ENCODE measurements at regions not wholly inside any gene's neighbourhood (a gene's known extent, or its start where the extent isn't known, plus 50 kb on each side); places are given as distances from the start of the nearest gene placed in this dataset.
"Not testable (repeated sequence)": the region's sequence is repeated elsewhere in the genome, so short reads cannot be mapped to it uniquely, and the experiment has no call there.

DNA sequence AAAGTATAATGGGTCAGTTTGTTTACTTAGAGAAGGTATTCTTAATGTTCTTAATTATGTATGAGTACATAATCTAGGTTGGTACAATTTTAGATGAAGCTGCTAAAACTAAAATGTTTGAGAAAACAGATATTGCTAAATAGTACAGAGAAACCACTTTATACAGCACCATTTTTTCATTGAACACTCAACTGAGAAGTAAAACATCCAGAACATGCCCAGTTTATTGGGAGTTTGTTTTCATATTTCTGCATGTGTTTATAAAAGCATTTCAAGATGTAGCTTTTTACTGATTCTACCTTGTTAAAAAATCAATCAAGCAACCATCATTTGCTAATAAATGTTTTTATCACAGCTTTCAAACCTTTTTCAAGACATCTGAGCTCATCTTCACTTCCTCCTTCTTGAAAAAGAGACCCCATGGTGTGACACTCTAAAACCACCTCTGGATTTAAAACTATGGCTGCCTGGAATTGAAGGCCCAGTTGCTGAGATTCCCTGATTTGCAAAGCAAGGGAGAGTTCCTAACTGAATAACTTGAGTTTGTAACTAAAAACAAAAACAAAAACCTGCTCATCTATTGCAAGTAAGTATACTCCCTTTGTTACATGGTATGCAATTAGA, 585.9 kb downstream of the ZEB2 start:
- DNase-seq (ENCODE audit: low read depth, low spot score) = no peak

DNA sequence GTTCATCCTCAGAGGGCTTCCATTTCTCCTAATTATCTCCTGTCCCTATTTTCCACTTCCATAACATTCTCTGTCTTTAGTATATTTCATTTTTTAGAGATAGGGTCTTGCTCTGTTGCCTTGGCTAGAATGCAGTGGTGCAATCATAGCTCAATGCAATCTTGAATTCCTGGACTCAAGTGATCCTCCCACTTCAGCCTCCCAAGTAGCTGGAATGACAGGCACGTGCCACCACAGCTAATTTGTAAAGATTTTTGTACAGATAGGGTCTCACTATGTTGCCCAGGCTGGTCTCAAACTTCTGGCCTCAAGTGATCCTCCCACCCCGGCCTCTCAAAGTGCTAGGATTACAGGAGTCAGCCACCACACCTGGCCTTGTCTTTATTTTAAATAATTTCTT, 589.0 kb downstream of the ZEB2 start:
- DNase-seq (ENCODE audit: low read depth, low spot score) = no peak

DNA sequence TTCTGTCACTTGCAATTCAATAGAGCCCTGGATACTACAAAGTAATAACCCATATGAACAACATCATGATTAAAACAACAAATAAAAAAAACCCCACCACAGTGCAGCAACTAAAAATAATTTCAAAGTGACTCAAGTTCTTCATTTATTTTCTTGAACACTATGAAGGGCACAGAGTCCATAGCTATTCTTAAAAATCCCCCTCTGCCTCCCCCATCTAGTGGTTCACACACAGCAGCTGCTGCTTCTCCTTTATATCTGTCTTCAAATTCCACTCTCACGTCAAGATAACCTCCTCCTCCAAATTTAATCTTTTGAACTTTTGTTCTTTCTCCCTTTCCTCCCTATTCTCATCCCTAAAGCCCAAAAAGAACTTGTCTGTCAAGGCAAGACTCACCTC, 591.3 kb downstream of the ZEB2 start:
- no peak for DNase-seq (ENCODE audit: low read depth, low spot score)

DNA sequence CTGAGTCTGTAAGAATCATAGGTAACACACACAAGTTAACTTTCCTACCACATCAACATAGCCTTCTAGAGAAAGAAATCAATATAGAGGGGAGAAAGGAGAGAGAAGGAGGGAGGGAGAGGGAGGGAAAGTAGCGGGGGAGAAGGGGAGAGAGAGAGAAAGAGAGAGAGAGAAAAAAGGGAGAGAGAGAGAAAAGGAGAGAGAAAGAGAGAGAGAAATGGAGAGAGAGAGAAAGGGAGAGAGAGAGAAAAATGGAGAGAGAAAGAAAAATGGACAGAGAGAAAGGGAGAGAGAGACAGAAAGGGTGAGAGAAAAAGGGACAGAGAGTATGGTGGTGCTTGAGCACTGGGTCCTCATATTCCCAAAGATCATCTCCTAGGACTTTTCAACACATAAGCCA, 591.7 kb downstream of the ZEB2 start:
- DNase-seq (ENCODE audit: low read depth, low spot score) = no peak

DNA sequence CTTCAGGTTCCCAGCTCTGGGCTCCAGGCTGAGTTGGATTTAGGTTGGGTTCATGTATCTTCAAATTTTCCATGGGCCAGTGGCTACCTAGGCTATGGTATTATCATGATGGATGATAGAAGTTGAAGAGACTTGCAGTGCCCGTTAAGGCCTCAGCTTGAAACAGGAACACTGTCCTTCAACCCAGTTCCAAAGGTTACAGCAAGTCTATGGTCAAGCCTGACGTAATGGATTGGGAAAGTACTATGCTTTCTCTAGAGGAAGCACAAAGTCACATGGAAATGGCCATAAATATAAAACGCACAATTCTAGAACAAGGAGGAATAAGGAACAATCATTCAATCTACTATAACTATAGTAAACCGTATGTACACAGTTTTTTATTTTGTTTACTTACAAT, 593.2 kb downstream of the ZEB2 start:
- no peak for DNase-seq (ENCODE audit: low read depth, low spot score)

DNA sequence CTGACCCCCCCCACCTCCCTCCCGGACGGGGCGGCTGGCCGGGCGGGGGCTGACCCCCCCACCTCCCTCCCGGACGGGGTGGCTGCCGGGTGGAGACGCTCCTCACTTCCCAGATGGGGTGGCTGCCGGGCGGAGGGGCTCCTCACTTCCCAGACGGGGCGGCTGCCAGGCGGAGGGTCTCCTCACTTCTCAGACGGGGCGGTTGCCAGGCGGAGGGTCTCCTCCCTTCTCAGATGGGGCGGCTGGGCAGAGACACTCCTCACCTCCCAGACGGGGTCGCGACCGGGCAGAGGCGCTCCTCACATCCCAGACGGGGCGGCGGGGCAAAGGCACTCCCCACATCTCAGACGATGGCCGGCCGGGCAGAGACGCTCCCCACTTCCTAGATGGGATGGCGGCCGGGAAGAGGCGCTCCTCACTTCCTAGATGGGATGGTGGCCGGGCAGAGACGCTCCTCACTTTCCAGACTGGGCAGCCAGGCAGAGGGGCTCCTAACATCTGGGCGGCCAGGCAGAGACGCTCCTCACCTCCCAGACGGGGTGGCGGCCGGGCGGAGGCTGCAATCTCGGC, 597.6 kb downstream of the ZEB2 start:
- DNase-seq (ENCODE audit: low read depth, low spot score) = not testable (repeated sequence)

DNA sequence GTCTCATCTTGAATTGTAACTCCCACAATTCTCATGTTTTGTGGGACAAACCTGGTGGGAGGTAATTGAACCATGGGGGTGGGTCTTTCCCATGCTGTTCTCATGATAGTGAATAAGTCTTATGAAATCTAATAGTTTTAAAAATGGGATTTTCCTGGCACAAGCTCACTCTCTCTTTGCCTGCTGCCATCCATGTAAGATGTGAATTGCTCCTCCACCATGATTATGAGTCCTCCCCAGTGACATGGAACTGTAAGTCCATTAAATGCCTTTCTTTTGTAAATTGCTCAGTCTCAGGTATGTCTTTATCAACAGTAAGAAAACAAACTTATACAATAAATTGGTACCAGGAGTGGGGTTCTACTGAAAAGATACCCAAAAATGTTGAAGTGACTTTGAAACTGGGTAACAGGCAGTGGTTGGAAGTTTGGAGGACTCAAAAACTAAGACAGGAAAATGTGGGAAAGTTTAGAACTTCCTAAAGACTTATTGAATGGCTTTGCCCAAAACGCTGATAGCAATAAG, 601.4 kb downstream of the ZEB2 start:
- no peak for DNase-seq (ENCODE audit: low read depth, low spot score)

DNA sequence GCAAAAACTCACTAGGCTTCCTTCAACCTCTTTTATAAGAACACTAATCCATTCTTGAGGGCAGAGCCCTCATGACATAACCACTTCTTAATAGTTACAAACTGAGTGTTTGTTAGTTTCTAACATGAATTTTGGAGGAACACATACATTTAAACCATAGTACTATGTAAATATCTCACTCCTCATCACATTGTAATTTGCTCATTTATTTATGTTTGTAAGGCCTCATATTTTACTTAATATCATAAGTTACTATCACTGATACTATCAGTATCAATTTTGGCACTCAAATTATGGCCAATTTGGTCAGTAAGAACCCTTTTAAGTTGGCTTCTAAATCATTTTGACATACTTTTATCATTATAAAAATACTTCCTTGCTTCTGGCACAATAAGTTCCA, 603.1 kb downstream of the ZEB2 start:
- DNase-seq (ENCODE audit: low read depth, low spot score) = no peak

DNA sequence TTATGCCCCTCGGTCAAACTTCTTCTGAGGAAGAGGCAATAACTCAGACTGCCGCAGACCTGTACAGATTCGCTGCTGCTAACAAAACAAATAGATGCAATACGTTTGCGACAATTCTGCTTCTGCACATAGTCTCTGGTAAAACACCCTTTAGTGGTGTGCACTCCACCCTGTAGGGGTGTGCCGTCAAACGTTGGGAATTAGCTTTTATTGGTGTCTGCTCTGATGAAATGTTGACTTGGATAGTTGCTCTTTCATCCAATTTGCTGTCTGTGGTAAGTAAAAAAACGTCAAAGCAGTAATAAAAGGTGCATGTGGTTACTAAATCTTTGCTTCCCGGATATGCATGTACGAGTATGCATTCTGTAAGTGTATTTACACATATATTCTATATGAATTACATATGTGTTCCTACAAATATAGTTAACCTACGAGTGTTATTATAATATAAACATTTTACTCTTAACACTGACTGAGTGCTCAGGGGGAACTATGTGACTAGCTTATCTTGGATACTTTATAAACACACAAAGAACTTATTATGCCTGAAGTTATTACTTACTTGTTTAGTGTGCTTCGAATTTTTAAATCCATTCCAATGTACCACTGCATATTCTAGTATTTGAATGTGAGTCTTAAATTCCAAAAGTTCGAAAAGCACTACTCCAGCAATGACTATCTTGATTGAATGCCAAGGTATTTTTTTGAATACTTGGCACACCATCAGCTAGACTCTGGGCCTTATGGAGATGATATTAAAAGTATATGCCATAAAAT, 610.2 kb downstream of the ZEB2 start:
- DNase-seq (ENCODE audit: low read depth, low spot score) = no peak

DNA sequence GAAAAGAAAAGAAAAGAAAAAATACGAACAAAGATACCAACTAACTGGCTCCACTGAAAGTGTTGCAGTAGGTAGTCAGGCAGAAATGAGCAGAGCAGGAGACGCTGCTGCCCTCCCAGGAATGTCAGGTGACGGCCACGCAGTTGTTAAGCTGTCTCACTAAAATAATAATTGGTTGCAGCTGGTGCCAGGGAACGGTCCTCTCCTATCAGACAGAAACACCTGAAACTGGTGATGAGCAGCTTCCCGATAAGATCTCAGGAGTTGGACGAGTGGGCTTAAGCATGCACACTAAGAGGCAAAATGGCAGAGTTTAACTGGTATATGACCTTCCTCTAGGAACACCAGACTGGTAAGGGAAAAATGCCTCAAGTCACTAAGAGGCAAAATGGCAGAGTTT, 611.1 kb downstream of the ZEB2 start:
- no peak for DNase-seq (ENCODE audit: low read depth, low spot score)

DNA sequence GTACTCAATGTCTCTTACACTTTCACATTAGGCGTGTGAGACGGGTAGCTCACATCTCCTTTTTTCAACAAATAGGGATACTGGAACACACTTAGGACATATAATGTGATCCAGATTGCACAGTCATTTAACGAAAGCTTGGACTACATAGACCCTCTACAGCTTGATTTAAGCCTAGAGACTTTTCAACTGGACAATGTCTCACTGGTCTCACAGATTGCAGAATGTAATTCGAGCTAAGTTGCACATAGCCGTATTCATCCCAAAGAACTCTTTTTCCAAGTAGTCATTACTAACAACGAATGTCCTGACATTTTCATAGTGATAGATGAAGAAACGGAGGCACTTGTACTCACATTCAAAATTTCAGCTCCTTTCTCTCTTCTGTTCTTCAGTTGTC, 612.1 kb downstream of the ZEB2 start:
- DNase-seq (ENCODE audit: low read depth, low spot score) = no peak

DNA sequence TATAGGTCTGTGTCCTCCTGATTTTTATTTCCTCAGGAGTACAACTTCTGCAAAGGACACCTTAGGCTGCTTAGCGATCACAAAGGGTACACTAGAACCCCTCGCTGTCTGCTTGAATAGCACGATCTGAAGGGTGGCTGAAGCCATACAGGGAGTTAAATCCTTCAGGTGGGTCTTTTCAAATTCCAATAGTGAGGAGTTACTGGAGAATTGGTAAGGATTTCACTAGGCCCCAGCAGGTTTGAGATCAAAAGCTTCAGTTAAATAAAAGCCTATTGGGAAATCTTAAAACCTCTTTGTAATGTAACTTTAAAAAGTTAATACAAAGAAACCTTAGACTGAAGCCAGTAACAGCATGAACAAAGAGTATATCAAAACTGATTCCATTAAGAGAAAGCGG, 613.1 kb downstream of the ZEB2 start:
- DNase-seq (ENCODE audit: low read depth, low spot score) = no peak

DNA sequence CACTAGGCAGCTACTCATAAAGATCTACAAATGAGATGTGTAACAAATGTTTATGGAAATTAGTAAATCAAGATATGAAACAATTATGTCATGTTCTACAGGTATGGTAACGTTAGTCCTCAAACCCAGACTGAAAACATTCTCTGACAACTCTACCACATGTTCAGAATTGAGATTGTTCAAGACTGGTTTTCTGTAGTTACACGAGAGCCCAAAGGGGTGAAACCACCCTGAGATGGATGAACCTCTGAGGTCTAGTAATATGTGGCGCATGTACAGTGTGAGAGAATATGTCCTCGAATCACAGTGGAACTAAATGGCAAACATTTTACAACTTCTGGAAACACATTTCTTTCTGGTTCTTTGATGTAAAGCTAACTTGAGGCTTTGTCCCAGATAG, 614.3 kb downstream of the ZEB2 start:
- no peak for DNase-seq (ENCODE audit: low read depth, low spot score)

DNA sequence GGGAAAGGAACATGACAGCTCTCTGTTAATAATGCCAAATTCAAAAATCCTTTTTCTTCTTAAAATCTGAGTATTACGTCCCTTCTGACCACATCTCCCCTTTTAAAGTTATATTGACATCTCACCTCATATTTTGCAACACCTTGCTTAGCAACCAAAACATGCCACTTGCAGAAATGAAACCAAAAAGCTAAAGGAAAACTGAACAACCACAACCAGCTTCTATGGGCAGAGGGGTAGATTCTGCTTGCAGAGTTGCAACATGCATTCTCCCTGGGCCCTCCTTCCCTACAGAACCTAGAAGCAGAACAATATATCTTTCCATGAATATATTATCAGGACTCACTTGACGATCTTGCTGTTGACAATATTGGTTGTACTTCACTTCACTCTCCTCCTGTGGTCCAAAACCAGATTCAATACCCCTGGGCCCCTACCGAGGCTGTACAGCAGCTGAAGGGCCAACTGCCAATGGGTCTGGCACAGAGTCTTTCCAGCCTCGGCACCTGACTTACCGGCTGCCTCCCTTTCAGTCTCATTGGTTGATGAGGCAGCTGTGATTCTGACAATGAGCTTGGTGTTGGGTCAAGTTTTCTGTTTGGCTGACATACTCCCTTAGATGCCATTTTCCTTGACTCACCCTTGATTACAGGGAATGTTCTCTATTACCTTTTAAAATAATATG, 616.6 kb downstream of the ZEB2 start:
- no peak for DNase-seq (ENCODE audit: low read depth, low spot score)

DNA sequence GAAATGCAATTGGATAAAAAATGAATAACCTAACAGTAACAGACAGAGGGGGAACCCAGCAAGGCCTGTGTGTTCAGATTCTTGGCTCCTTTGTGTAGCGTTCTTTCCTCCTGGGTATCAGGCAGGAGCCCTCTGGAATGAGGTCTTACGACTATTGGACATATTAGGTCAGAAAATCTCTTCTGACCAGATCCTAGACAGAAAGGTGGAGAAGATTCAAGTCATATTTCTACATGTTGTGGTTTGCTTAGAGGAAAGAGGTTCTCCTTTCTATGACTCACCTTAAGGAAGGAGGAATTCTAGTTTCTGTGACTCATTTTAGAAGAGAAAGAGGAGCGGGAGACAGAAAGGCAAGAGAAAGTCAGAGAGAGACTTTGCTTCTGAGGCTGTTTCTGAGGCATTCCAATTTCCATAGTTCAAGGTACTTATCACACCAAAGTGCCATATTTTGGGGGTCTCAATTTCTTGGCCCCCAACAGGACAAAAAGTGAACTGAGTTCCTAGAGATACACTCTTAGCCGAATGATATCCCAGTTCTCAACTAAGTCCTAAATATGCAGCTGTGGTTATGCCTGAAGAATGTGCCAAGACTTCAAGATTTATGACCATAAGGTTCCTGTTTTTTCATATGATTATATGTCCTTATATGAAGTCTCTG, 618.6 kb downstream of the ZEB2 start:
- no peak for DNase-seq (ENCODE audit: low read depth, low spot score)

DNA sequence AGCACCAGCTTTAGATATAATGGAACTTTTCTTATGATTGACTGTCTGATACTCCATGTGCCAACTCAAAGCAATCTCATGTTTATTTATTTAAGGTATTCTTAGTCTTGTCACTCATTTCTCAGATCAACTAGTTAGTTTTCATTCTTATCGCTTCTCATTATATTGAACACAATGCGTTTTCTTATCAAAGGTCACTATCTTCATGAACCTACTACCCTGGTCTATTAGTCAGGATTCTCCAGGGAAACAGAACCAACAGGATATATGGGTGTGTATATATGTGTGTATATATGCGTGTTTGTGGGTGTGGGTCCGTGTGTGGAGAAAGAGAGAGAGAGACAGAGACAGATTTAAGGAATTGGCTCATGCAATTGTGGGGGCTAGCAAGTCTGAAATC, 619.9 kb downstream of the ZEB2 start:
- no peak for DNase-seq (ENCODE audit: low read depth, low spot score)

DNA sequence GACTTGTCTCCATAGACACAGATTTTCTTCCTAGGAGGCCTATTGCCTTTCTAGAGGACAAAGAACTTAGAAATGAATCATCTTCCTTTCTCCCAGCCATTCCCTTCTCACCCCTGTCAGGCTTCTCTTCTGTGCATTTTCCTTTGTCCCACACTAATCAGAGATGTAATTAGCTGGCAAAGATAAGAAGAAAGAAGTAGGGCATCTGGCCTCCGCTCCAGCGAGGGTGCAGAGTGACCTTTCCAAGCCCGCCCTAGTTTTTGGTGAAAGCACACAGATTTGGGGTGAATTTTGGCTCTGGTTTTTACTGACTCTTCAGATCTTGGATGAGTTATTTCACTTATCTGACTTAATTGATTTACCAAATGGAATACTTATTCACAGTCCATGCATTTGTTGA, 626.5 kb downstream of the ZEB2 start:
- no peak for DNase-seq (ENCODE audit: low read depth, low spot score)

DNA sequence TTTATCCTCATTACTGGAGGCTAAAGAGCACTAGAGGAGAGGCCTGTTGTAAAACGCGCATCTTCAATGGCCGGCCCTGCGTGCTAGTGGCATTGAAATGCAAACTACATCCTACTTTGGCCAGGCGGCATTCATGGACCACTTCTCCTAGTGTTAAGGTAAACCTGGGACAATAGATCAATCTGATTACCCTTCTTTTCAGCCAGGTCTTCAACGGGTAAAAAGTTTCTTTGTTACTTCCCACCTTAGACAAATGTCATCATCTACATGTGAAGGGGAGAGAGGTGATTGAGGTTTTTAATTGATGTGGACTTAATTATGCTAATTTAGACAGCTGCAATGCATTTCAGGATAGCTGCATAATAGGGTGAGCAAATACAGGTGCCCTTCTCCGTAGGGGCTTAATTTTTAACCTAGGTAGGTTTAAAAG, 628.0 kb downstream of the ZEB2 start:
- DNase-seq (ENCODE audit: low read depth, low spot score) = no peak

DNA sequence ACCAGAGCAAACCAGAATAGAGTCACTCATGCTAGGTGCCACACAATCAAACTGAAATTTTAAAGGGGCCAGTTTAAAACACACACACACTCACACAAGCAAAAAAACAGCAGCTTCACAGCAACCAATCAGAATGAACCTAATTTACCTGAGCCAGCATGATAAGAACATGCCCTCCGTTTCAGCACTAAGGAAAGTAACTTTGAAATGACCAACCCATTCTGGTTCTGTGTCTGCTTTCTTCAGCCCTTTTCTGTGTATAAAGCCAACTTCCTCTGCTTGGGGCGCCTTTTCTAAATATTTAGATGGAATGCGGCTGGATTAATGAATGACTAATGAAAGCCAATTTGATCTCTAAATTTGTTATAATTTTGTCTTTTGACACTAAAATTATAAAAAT, 629.1 kb downstream of the ZEB2 start:
- no peak for DNase-seq (ENCODE audit: low read depth, low spot score)

DNA sequence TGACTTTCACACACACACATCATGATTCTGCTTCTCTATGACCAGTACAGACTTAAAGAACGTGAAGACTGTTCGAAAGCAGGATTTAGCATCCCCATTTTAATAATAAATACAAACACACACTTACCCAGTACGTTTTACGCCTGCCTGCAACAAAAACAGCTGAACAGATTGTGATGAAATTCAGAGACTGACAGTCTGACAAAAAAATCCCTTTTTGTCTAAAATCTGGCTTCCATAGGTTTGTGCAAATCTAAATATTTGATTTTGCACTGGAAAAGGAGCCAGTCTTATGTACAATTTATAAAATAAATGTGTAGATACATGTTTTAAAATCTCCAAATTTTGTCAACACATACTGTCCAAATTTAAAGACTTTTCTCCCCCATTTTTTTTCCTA, 630.7 kb downstream of the ZEB2 start:
- no peak for DNase-seq (ENCODE audit: low read depth, low spot score)

DNA sequence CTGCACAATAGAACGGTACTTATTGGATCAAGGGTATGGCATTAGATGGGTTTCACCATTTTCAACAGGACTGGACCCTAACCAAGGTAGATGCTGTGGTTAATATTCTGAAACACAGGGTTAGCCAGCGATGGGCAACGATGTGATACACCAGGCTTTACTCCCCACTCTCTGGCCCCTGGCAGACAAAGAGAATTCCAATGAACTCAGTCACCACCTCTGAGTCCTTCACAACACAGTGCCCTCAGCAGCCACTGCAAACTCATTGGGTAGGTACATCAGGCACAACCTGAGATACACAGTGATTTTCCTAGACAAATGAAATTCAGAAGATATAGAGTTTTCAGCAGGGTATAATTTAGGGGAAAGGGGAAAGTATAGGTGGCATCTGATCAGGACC, 634.5 kb downstream of the ZEB2 start:
- DNase-seq (ENCODE audit: low read depth, low spot score) = no peak

DNA sequence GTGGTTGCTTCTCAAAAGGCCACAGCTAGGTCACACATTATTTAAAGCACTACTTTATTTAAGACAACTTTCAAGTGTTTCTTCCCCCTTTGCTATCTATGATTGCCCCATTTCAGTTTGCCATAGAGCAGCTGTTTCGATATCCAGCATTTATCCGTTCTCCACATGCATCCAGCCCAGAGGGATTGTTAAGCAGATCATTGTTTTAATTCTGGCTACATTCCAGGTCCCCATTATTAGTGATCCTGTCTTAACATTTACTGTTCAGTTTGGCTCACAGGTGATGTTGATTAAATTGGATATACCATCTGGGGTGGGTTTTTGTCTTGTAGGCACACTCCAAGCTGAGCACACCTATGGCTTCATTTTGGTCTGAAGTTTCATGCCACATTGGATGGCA, 638.7 kb downstream of the ZEB2 start:
- no peak for DNase-seq (ENCODE audit: low read depth, low spot score)

All from pulmonary artery endothelial cell (primary cell).